Uterus (tissue), 2 donors: ENCODE measurements at regions not wholly inside any gene's neighbourhood (a gene's known extent, or its start where the extent isn't known, plus 50 kb on each side); places are given as distances from the start of the nearest gene placed in this dataset.

ENCODE experiments used
- CTCF ChIP-seq, 4 experiments: fragments of 200-600 bp in 2 of 4; fragments of 450-650 bp in 2 of 4; sonication (generic) in 2 of 4; IDR thresholded peaks; one replicate each; pipeline ENCODE4 v1.5.1; 2016 to 2019; ENCODE audit warnings: antibody characterized with exemption in 4 of 4, mild to moderate bottlenecking in 2 of 4, moderate library complexity in 1 of 4
- POLR2A ChIP-seq, 2 donors: fragments of 450-650 bp; IDR thresholded peaks; one replicate each; pipeline ENCODE4 v1.6.1; 2016; ENCODE audit warnings: antibody characterized with exemption in 2 of 2, mild to moderate bottlenecking in 1 of 2, moderate library complexity in 1 of 2

DNA sequence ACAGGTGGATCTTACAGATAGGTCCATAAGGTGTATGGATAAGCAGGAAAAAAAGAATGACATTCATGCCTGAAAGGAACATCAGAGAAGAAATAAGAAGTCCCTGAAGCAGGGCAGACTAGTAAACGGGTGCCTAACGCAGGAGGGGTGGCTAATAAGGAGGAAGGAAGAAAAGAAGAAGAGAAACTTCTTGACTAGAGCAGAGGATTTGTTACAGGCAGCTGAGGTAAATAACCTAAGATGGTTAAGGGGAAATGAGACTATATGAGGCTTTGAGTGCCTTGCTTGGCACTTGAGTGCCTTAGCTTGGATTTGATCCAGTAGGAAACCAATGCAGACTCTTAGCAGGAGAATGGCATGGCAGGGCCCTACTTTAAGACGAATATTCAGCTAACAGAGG, 313.5 kb upstream of the PDE4D start:
- TF ChIP-seq CTCF (IDR thresholded peaks at IDR 0.05) (no peak), POLR2A (IDR thresholded peaks at IDR 0.05) (no peak)
